ENCODE measurements at regions not wholly inside any gene's neighbourhood (a gene's known extent, or its start where the extent isn't known, plus 50 kb on each side); places are given as distances from the start of the nearest gene placed in this dataset.

GRCh38 chr18:45488645-45489044, 126.6 kb upstream of the SLC14A2 start:
- no peak for DNase-seq
- no peak for ATAC-seq
- Histone ChIP-seq H3K4me3 (no peak overlapping the region), H3K4me1 (no peaks in the 10 kb centered on the region), H3K27me3 (ENCODE audit: low read depth) (no peaks in the 10 kb centered on the region), H3K36me3 (no peaks in the 10 kb centered on the region), H3K27ac (no peak overlapping the region), H3K9me3 (no peaks in the 10 kb centered on the region)
- intact Hi-C loops (cut with DNase I): no loop called here
- TF ChIP-seq CTCF (IDR thresholded peaks at IDR 0.05): no peak

- intact Hi-C loops (cut with DNase I): no loop called here
- H3K9me3 ChIP-seq: no peaks in the 10 kb centered on the region
- H3K36me3 ChIP-seq: no peaks in the 10 kb centered on the region
- H3K27ac ChIP-seq: no peak overlapping the region
- TF ChIP-seq CTCF (IDR thresholded peaks at IDR 0.05): no peak
- H3K27me3 ChIP-seq (ENCODE audit: low read depth): no peaks in the 10 kb centered on the region
- ATAC-seq (no peak), DNase-seq (no peak)
- no peaks in the 10 kb centered on the region for H3K4me1 ChIP-seq
- no peak overlapping the region for H3K4me3 ChIP-seq
Measured at GRCh38 chr18:45493830-45494229, 121.4 kb upstream of the SLC14A2 start.

GRCh38 chr18:45494811-45495210, 120.5 kb upstream of the SLC14A2 start:
- Histone ChIP-seq H3K27ac (no peak overlapping the region), H3K4me3 (no peak overlapping the region), H3K36me3 (no peaks in the 10 kb centered on the region), H3K9me3 (no peaks in the 10 kb centered on the region), H3K4me1 (no peaks in the 10 kb centered on the region), H3K27me3 (ENCODE audit: low read depth) (no peaks in the 10 kb centered on the region)
- no peak for ATAC-seq
- intact Hi-C loops (cut with DNase I): no loop called here
- TF ChIP-seq CTCF (IDR thresholded peaks at IDR 0.05): no peak
- no peak for DNase-seq

- H3K36me3 ChIP-seq: no peaks in the 10 kb centered on the region
- intact Hi-C loops (cut with DNase I): no loop called here
- H3K27ac ChIP-seq: no peak overlapping the region
- no peak for ATAC-seq
- no peak for TF ChIP-seq CTCF (IDR thresholded peaks at IDR 0.05)
- H3K4me1 ChIP-seq: no peaks in the 10 kb centered on the region
- H3K9me3 ChIP-seq: no peaks in the 10 kb centered on the region
- no peaks in the 10 kb centered on the region for H3K27me3 ChIP-seq (ENCODE audit: low read depth)
- no peak for DNase-seq
- H3K4me3 ChIP-seq: no peak overlapping the region
Measured at GRCh38 chr18:45496741-45497140, 118.5 kb upstream of the SLC14A2 start.

GRCh38 chr18:45497595-45498286, 117.5 kb upstream of the SLC14A2 start:
- Histone ChIP-seq H3K36me3 (no peaks in the 10 kb centered on the region), H3K4me3 (no peak overlapping the region), H3K27ac (no peak overlapping the region), H3K27me3 (ENCODE audit: low read depth) (no peaks in the 10 kb centered on the region), H3K9me3 (no peaks in the 10 kb centered on the region), H3K4me1 (no peaks in the 10 kb centered on the region)
- no peak for DNase-seq
- TF ChIP-seq CTCF (IDR thresholded peaks at IDR 0.05): no peak
- intact Hi-C loops (cut with DNase I): no loop called here
- no peak for ATAC-seq
